SIG-M5 (cell line): ENCODE measurements at regions not wholly inside any gene's neighbourhood (a gene's known extent, or its start where the extent isn't known, plus 50 kb on each side); places are given as distances from the start of the nearest gene placed in this dataset.

Source experiments
- DNase-seq: peaks from one replicate; lab custom pipeline; 2025; lab: John Stamatoyannopoulos, UW

DNA sequence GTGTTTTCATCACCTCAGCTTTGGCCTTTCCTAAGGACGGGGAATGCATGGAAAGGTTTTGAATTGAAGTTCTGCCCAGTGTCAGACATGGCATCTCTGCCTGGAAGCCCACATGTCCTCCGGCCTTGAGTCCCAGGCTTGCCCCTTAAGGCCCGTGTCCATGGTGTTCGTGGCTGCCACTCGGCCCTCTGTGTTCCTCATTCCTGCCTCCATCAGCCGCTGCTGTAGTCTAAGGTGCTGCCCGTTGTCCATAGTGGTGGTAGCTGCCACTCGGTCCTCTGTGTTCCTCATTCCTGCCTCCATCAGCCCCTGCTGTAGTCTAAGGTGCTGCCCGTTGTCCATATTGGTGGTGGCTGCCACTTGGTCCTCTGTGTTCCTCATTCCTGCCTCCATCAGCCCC, 180.7 kb upstream of the SHH start:
- no peak for DNase-seq

DNA sequence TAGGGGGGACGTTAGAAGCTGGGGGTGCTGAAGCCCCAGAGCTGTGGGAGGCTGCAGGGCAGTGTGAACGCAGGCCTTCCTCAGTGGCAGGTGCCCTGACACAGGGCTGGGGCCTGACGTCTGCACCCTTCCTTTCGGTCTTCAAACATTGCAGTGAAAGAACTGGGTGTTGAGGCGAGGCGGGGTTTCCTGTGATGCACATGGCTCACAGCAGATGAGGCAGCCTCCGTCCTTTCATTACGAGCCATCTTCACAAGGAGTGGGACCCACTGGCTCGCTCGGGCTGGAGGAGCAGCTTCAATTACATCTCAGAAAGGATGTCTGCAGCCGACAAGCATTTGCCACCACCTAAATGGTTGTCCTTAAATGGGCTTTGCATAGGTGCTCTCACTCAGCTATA, 180.3 kb upstream of the SHH start:
- DNase-seq = no peak

DNA sequence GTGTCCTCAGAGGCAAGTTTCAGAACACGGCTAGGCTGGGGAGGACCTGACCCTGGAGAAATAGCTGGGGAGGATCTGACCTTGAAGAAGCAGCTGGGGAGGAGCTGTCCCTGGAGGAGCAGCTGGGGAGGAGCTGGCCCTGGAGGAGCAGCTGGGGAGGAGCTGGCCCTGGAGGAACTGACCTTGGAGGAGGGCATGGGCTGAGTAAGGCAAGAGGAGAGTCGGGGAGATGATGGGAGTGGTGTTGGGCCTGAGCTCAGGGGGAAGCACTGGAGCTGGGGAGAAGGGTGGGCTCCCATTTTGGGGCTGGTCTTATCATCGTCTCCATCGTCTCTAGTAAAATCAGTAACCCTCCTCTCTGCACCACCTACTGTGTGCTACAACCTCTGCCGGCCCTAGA, 179.8 kb upstream of the SHH start:
- DNase-seq = no peak

DNA sequence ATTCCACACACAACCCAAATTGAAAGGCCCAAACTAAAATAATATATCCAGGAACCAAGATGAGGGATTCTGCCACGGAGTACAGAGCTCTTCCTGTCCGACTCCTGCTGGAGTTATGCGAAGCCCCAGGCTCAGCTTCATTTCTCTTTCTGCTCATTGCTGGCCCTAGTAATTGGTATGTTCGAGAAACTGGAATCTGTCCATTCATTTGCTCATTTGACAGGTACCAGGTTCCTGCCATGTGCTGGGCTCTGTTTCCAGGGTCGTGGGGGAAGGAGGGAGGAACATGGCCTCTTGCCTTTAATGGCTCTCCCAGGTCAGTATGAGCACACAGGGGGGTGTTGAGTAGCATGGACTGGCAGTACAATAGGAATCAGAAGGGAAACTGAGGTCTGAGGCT, 179.2 kb upstream of the SHH start:
- DNase-seq = no peak

DNA sequence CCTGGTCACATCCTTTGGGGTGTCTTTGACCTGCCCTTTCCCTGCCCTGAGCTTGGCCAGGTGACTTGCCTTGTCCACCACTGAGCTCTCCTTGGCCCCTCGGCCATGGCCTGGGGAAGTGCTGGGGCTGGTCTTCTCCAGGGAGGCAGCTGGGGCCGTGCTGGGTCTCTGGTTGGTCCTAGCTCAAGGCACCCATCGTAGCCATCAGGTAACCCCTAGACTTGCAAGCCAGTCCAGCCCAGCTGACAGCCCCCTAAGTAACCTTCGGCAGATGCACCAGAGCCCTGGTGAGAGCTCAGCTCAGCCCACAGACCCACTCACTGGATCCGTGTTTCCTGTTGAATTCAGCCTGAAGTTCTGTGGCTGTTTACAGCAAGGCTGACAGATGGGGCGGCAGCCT, 176.2 kb upstream of the SHH start:
- no peak for DNase-seq

DNA sequence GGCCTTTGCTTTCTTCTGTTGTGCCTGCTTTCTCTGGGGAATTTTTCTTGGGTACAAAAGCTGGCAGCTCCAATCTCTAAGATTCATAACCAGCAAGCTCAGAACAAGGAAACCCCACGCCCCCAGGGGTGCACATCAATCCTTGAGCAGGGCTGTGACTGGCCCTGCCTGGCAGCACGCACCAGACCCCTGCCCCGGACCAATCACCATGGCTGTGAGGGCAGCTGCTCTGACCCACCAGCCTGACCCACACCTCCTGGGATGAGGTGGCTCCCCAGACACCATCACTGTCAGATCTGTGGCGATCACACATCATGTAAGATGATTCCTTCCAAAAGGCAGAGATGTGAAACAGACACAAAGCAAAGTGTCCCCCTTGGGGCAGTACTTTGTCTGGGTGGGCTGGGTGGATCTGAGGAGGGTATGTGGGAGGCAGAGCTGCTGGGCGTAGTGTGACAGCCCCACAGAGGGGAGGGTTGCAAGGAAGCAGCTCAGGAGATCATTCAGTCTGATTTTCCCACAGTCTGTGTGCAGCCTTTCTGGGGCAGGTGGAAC, 175.5 kb upstream of the SHH start:
- no peak for DNase-seq

DNA sequence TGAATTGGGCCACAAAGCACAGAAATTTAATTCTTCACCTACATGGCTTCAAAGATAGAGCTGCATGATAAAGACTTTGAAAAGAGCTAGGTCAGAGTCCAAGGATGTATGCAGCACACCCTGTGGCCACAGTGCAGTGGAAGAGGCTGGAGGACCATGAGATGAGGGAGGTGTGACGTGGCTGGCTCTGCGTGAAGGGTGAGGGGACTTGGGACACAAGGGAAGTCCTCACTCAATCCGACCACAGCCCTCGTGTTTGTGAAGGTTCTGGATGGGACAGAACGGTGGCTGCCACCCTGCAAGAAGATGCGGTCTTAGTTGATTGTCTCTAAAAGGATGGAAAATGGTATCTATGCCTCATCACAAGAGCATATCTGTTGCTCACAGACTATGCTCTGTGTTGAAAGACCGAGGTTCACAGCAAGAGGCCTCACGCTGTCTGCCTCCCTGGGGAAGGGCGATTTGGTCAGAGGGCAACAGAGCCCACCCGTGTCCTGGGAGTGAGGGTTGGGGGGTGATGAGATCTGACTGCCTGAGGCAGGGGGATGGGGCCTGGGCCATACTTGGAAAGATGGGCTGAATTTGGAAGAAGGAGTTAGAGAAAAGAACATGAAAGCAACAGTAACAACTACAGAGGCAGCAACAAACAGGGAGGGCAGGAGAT, 174.4 kb upstream of the SHH start:
- DNase-seq = no peak

DNA sequence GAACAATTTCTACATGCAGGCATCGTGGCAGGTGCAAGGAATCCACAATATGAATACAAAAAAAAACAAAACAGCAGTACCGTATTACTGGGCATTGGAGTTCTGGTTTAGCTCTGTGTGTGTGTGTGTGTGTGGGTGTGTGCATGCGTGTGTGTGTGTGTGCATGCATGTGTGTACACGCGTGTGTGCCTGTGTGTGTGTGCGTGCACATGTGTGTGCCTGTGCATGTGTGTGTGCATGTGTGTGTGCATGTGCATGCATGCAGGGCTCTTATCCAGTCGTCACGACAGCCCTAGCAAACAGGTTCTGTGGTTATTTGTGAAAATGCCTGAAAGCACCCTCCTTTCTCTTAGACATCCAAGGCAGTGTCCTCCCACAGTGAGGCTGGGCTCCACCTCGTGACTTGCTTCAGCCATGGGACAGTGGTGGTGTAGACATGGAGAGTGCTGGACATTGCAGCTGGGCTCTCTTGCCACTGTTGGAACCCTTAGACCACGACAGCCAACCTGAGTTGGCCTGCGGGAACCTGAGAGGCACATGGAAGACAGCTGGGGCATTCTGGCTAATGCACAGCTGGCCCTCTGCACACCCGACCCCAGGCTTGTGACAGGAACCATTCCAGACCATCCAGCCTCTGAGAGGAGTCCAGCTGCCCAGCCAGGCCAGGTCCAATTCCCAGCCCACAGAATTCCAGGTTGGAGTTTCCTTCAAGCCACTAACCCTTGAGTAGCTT, 173.4 kb upstream of the SHH start:
- no peak for DNase-seq

DNA sequence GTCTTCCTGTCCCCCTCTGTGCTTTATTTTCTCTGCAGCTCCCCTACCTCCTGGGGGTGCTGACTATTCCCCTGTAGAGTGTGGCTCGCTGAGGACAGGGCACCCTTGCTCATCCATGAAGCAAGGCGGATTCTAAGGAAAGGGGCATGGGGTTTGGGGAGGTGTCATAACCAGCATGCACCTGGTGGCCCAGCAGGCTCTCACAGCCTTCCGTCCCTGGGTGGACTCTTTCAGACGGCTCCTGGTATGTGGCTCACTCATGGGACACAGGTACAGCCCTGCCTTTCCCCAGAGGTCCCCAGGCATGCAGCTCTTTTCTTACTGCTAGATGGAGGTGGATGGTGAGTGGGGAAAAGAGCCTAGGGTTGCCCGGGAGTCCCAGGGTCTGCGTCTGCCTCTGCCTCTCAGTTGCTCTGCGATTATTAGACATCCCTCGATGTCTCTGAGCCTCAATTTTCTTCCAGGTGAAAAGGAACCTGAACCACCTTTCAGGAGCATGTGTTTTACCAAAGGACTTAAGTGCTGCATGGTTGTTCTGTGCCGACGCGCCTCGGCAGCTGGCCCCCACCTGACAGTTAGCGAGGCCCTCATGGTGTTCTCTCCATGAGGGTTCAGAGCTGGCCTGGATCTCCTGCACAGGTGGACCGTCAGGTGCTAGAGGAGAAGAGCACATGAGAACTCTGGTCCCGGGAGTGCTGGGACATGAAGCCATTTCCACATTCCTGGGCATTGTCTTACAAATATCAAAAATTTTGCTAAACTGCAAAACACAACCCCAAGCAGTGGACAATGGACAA, 172.5 kb upstream of the SHH start:
- no peak for DNase-seq

DNA sequence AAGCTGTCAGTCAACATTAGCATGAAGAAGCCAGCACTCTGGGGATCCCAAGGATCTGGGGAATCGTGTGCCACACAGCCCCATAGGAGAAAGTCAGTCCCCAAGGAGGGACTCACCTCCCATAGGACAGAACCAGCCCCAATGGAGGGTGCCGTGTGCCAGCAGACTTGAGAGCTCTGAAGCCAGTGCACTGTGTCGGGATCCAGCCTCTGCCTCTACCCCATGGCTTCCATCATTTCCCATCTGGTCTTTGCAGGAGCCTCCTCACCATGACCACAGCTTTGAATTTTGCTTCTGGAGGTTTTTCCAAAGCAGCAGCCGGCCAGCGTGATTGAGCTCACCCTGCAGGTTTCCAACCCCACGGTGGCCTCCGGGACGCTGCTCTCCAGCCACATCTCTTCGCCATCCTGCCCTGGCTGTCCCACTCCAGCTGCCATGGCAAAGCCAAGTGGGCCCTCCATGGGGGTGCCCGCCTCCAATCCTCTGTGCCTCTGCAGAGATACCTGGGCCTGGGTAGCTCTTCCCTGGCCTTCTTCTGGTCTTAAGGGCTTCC, 171.8 kb upstream of the SHH start:
- no peak for DNase-seq

DNA sequence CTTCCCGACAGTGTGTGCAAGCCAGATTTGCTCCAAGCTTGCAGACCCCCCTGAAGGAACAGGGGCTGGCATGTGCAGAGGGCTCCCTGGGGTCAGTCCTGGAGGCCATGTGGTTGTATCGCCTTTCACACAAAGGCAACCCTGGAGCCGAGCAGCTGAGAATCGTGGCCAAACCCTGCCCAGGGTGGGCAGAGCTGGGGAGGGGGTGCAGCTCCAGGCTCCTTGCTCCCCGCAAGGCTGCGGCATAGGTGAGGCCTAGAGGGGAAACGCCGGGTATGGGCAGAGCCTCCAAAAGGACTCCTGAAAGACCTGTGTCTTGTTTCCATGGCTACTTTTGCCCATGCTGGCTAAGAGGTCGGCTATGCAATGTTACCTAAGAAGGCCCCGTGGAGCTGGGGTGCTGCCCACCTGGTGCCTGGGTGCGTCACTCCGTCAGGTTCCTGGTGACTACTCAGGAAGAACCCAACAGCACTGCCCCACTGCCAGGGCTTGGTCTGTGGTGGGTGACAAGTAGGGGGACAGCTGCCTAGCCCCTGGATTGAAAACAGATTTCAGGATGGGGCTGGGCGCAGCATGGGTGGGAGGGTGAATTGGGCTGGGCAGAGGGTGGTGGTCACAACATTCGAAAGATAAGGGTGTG, 171.0 kb upstream of the SHH start:
- DNase-seq = no peak

DNA sequence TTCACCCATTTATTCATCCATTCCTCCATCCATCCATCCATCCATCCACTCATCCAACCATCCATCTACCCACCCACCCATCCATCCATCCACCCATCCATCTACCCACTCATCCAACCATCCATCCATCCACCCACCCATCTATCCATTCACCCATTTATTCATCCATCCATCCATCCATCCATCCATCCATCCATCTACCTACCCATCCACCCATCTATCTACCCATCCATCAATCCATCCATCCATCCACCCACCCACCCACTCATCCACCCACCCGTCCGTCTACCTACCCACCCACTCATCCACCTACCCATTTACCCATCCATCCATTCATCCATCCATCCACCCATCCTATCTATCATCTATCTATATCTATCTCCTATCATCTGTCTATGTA, 169.4 kb upstream of the SHH start:
- DNase-seq = no peak

DNA sequence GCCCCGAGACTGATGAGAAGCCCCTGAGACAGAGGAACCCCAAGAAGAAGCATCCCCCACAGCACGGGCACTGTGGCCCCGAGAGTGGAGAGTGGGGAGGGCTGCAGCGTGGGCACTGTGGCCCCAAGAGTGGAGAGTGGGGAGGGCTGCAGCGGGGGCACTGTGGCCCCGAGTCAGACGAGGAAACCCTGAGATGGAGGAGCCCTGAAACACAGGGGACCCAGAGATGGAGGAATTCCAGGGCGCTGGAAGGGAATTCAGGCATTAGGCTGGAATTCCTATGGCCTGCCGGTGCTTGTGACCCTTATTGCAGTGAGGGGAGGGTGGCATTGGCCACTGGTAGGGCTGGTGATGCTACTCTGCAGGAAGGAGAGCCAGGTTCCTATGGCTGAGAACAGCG, 168.6 kb upstream of the SHH start:
- no peak for DNase-seq

DNA sequence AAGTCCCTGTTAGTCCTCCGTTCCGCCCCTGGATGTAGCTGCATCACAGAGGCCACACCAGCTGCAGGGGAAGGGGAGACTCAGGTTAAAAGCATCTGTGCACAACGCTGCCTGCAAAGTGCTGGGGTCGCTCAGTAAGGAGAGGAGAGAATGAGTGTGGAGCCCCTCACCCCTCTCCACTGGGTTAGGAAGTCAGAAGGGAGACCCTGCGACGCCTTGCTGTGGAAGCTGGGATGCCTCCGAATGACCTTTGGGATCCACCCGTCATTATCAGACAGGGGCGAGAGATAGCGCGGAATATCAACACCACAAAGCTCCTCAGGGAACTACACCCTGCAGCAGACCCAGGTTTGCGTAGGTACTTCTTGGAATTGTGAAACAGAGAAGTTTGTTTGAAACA, 167.7 kb upstream of the SHH start:
- DNase-seq = no peak

DNA sequence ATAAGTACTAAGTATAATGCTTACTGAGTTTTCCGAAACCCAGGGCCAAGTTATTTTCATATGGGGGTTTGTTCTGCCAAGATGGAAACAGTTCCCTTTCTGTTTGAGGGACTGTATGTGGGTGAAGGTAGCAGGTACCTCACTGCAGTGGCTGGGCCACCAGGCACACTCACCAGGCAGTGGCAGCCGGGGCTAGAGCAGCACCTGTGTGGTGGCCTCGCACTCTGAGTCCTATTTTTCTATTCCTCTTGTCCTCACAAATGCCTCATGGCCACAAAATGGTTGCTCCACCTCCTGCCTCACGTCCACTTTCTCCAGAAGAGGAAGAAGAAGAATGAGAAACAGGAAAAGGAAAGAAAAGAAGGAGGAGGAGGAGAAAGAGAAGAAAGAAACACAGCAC, 167.3 kb upstream of the SHH start:
- DNase-seq = no peak

DNA sequence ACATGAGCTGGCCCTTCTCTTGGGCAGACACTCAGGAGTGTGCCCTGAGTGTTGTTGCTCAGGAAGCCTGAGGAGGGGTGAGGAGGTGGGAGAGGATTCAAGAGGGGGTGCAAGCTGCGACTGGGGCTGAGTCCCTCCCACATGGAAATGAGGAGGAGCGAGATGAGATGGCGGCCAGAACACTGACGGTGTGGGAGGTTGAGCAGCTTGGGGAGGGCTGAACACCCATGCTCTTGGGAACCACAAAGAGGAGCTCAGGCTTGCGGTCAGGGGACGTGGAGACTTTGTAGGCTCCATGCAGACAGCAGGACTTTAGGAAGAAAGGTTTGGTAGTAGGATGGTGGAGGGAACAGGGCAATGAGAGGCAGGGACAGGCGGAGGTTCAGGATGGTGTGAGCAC, 163.2 kb upstream of the SHH start:
- no peak for DNase-seq

DNA sequence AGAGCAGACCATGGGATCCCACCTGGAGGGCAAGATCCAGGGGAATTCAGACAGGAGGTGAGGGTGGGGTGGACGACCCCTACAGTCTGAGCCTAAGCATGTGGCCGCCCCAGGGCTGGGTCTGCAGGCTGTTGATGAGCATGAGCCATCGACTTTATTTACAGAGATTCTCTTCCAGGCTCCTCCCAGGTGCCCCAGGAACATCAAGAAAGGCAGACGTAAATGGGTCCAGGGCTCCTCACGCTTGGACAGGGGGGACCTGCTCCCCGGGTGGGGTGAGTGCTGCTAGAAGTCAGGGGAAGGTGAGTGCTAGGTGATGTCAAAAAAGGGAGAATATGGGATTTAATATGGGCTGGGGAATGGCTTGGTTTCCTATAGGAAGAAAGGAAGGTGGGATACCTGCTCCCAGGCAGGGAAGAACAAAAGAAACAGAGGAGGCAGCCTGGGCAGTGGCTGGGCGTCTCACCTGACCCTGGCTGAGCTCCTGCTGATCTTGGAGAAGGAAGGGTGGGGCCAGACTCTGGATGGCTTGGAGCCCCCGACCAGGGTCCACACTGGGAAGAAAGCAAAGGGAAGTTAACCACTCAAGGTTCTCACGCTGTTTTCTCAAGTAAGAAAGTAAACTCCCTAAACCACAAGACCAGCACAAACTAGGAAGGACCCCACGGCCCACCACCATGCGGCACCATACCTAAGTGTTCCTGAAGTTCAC, 162.1 kb upstream of the SHH start:
- DNase-seq = no peak

DNA sequence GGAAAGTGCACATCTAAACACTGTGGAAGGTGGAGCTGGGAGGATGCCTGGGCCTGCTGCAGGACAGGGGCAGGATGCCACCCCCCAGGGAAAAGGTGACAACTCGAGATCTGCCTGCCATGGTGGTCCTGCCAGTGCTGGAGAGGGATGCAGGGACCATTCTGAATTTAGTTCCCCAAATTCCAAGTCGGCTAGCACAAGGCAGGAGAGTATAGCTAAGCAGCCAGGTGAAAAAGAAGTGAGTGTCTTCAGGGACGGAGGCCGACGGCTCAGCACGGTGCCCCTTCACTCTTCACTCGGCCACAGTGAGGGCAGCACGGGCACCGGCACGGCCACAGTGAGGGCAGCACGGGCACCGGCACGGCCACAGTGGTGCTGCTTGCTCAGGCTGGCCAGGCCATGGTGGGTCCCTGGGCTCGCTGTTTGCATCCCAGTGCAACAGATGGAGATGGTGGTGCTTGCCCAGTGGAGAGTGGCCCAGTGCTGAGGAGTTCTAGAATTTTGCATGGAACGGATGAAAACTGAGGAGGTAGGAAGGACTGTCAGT, 161.3 kb upstream of the SHH start:
- no peak for DNase-seq

DNA sequence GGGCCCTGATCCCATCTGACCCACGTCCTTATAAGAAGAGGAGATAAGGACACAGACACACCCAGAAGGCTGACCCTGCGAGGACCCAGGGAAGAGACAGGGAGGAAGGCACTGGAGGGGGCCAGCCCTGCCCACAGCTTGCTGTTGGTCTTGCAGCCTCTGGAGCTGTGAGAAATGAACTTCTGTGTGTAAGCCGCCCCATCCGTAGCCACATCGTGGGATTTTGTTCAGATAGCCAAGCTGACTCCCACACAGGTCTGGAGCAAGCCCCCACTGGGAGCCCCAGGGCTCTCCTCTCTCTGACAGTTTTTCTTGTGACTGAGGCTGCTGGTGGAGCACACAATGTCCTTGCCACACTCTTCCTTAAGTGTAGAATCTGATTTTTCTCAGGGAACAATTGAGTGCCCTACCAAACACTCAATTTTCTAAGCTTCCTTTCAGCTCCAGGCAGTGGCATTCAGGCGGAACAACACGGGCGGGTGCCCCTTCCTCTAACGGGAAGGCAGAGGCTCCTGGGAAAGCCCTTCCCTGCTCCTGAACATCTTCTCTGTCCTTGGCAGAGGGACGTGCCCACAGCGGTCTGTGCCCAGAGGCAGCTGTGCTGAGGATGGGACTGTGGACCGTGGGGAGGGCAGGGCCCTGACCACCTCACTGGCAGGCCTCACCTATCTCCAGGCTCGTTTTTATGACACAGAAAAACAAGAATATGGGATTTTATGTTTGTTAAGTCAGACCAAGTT, 160.6 kb upstream of the SHH start:
- no peak for DNase-seq

DNA sequence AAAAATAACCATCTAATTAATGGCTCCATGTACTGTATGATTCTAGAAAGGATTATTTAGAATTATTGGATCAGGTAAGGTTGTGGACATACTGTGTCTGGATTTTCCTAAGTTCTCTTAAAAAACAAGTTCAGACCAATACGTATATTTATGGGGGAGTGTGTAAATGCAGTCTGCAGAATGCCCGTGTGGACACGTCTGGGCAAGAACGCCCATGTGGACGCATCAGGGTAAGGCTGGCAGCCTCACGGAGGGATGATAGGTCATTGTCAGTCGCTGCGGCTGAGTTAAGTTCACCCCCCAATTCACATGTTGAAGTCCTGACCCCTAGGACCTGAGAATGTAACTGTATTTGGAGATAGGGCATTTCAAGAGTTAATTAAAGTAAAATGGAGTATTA, 160.0 kb upstream of the SHH start:
- no peak for DNase-seq
